ENCODE measurements at regions not wholly inside any gene's neighbourhood (a gene's known extent, or its start where the extent isn't known, plus 50 kb on each side); places are given as distances from the start of the nearest gene placed in this dataset.
"Not testable (repeated sequence)": the region's sequence is repeated elsewhere in the genome, so short reads cannot be mapped to it uniquely, and the experiment has no call there.

DNA sequence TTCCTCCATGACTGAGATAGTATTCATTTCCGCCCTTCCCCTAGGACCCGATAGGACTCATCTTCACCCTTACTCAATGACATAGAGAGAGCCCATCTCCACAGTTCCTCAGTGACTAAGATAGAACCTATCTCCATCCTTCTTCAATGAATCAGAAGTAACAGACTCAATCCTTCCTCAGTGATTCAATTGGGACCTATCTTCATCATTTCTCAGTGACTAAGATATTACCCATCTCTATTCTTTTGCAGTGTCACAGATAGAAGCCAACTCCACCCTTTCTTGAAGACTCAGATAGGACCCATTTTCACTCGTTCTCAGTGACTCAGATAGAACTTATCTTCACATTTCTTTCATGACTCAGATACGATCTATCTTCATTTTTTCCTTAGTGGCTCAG lies 164.6 kb downstream of the FBXO4 start:
- DNase-seq: no peak

DNA sequence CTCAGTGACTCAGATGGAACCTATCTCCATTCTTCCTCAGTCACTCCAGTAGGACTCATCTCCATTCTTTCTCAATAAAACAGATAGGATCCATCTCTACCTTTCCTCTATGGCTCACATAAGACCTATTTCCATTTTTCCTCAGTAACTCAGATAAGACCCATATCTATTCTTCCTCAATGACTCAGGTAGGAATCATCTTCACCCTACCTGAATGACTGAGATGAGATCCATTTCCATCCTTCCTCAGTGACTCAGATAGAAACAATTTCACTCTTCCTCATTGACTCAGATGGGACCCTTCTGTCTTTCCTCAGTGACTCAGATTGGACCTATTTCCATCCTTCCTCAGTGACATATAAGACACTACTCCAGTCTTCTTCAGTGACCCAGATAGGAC lies 165.1 kb downstream of the FBXO4 start:
- DNase-seq: no peak

GRCh38 chr5:42099846-42100245 lies 174.8 kb downstream of the FBXO4 start:
- DNase-seq: not testable (repeated sequence)

GRCh38 chr5:42108468-42108867 lies 183.4 kb downstream of the FBXO4 start:
- DNase-seq: no peak

GRCh38 chr5:42109006-42109572 lies 184.0 kb downstream of the FBXO4 start:
- DNase-seq: no peak

DNA sequence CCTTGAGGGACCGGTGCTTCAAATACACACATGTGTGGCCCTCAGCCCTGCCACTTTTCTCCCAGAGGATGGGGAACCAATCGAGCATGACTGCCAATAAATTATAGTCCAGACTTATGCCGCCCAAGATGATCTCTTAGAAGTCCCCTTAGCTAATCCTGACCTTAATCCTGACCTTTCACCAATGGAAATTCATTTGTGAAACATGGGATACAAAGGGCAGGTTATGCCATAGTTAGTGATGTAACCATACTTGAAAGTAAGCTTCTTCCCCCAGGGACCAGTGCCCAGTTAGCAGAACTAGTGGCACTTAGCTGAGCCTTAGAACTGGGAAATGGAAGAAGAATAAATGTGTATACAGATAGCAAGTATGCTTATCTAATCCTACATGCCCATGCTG lies 190.6 kb downstream of the FBXO4 start:
- DNase-seq: not testable (repeated sequence)

- no peak for DNase-seq
Observed at GRCh38 chr5:42120070-42120469, 195.0 kb downstream of the FBXO4 start.

DNA sequence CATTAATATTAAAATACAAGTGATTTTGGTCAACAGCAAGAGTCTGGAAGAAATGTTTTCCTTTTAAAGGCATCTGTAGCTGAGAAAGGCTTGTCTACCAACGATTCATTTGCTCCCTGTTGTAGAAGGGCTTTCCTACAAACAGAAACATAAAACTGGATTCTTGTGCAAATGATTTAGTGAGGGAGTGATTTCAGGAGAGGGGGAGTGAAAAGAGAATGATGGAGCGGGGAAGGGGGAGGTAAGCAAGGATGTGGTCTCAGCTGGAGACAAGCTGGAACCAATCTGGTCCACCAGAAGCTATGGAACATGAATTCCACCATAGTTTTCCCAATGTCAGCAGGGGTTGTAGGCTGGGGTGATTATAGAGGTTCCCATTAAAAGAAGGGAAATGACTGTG lies 196.3 kb downstream of the FBXO4 start:
- DNase-seq: no peak

GRCh38 chr5:42131081-42131480 lies 206.0 kb downstream of the FBXO4 start:
- DNase-seq: no peak

DNA sequence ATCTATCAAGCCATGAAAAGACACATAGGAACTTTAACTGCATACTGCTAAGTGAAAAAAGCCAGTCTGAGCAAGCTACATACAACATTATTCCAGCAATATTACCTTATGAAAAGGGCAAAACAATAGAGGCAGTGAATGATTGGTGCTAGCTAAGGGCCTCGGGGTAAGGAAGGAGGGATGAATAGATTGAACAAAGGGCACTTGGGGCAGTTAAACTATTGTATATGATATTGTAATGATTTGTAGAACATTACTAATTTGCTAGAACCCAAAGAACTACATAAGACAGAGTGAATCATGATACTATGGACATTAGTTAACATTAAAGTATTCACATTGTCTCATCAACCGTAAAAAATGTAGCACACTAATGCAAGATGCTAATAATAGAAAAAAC lies 218.3 kb downstream of the FBXO4 start:
- no peak for DNase-seq

DNA sequence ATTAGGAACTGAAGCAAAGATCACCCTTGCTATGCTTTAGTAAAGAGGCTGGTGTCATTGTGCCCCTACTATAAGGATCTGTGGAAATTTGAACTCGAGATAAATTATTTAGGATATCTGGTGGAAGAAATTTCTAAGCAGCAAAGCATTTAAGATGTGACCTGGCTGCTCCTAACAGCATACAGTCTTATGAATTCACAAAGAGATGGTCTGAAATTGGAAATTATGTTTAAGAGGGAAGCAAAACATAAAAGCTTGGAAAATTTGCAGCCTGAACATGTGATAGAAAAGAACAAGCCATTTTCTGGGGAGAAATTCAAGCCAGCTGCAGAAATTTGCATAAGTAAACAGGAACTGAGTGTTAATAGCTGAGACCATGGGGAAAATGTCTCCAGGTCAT lies 223.7 kb downstream of the FBXO4 start:
- no peak for DNase-seq

DNA sequence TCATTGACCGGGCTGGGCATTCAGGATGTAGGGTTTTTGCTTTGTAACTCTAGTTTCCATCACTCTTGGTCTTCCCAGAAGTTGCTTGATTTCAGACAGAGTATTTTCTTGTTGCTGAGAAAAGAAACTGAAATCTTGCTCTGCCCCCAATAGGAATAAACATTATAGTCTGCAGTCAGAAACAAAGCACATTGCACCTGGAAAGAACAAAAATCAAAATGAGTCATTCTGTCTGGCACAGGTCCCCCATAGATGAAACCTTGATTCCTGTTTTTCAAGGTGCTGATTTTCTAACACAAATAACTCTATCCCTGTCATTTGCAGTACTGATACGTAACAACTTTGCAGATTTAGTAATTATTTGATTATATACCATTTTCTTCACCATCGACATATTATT lies 232.1 kb downstream of the FBXO4 start:
- DNase-seq: no peak

DNA sequence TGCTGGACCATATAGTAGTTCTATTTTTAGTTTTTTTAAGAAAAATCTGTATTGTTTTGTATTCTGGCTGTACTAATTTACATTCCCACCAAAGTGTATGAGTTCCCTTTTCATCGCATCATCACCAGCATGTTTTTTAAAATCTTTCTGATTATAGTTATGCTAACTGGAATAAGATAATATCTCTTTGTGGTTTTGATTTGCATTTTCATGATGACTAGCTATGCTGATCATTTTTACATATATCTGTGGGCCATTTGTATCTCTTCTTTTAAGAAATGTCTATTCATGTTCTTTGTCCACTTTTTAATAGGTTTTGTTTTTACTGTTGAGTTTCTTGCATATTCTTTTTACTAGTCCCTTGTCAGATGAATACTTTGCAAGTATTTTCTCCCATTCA lies 238.0 kb downstream of the FBXO4 start:
- DNase-seq: no peak

DNA sequence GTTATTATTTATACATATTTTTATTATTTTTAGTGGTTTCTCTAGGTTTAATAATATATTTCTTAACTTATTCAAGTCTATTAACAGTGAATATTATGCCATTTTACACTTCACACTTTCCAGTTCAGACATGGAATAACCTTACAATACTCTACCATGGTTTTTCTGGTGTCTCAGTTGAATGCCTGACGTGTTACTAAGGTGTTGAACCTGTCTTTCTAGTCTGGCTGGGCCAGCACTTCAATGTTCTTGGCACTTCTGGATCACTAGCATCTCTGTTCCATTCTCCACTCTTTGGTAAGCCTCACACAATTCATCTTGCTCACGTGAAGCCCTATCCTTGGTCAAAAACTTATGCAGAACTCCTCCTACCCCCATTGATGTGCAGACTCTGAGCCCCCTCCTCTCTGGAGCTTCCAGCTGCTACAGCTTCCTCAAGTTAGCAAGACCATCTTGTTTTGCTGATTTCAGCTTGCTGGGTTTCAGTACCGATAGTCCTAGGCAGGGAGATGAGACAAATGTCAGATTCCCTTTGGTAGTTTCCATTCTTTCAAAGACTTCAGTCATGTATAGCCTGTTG lies 243.1 kb downstream of the FBXO4 start:
- no peak for DNase-seq

GRCh38 chr5:42176118-42176517 lies 247.1 kb upstream of the GHR start:
- not testable (repeated sequence) for DNase-seq

GRCh38 chr5:42179843-42180242 lies 243.4 kb upstream of the GHR start:
- DNase-seq: not testable (repeated sequence)

DNA sequence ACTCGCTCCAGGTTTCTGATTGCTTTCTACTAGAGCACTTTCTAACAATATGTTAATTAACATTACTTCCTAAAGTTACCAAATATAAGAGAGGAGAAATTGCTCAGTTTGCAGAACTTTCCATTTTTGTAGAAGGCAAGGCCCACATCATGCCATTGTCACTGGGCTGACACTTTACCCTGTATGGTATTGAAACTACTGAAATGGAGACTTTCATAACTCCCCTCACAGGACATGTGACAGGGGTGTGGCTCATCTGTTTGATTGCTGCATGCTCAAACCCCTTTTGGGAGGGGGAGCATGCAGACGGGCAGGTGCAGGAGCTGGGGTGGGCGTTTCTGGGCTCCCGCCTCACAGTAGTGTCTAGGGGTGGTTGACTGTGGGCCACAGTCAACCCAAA lies 206.3 kb upstream of the GHR start:
- DNase-seq: no peak

GRCh38 chr5:42217791-42218190 lies 205.4 kb upstream of the GHR start:
- no peak for DNase-seq

DNA sequence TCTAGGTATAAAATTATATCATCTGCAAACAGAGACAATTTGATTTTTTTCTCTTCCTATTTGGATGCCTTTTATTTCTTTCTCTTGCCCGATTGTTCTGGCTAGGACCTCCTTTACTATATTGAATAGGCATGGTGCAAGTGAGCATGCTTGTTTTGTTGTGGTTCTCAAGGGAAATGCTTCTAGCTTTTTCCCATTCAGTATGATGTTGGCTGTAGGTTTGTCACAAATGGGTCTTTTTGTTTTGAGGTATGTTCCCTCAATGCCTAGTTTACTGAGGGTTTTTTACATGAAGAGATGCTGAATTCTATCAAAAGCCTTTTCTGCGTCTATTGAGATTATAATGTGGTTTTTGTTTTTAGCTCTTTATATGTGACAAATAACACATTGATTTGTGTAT lies 198.2 kb upstream of the GHR start:
- no peak for DNase-seq

DNA sequence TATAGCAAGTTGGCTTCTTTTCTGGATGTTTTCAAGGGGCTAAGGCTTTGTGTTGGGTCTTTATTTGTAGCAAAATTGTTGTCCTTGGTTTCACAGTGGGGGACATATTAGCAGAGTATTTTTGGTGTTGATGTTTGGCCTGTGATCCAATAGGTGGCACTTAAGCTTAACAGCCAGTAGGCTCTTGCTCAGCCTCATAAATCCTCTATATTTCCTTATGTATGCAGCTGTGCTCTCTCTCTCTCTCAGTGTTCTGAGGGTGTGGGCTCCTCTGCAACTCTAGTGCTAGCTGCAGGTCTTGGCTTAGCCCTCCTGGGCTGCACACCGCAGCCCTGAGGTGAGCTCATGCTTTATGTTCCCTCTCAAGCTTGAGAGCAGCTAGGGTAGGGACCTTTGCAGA lies 195.0 kb upstream of the GHR start:
- DNase-seq: no peak

- no peak for DNase-seq
Observed at GRCh38 chr5:42230839-42231238, 192.4 kb upstream of the GHR start.

GRCh38 chr5:42235241-42235640 lies 188.0 kb upstream of the GHR start:
- no peak for DNase-seq

- no peak for DNase-seq
Observed at GRCh38 chr5:42235837-42236236, 187.4 kb upstream of the GHR start.

DNA sequence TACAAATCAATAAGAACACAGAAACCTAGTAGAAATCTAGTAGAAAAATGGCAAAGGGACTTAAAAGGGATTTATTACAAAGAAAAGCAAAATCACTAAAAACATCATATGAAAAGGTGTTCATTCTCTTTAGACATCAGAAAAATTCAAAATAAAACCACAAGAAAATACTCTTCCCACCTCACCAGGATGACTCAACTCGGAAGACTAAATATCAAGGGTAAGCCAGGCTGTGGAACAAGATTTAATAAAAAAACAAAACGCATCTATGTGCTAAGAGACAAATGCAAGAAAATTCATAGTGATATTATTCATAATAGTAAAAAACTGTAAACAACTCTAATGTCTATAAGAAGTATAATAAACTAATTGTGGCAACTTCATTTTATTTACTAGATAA lies 181.6 kb upstream of the GHR start:
- DNase-seq: no peak

DNA sequence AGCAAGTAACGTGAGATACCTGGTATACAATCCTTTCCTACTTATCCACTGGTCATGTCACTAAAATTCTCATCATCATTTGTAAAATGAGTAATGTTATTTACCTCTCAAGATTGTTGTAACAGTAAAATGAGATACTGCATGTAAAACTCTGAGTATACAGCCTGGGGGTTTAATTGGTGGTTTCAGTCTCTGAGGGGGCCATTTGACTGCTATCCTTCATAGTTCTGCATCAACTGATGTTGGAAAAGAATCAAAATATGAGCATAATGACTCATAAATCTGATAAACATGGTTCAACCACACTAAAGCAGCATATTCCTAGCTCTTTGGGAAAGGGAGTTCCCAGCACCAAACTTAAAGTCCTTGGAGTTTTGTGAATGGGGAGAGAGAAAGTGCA lies 181.0 kb upstream of the GHR start:
- no peak for DNase-seq

All from MV-4-11 (cell line).